ENCODE measurements at regions not wholly inside any gene's neighbourhood (a gene's known extent, or its start where the extent isn't known, plus 50 kb on each side); places are given as distances from the start of the nearest gene placed in this dataset.

DNA sequence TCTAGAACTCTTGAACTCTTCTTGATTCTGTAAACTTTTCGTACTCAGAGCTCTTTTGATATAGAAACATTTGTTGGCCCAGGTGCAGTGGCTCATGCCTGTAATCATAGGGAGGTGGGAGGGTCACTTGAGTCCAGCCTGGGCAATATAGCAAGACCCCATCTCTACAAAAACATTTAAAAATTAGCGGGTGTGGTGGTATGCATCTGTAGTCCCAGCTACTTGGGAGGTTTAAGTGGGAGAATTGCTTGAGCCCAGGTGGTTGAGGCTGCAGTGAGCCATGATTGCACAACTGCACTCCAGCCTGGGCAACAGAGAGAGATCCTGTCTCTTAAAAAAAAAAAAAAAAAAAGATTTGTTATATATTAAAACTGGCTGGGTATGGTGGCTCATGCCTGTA lies 121.6 kb downstream of the BAMBI start:
- no peak for DNase-seq (ENCODE audit: low read depth, low spot score)
- no peaks in the 10 kb centered on the region for H3K27me3 ChIP-seq (ENCODE audit: control insufficient read depth, insufficient read depth, low read length)
- intact Hi-C loops (cut with micrococcal nuclease; ENCODE audit: unreplicated experiment) (no loop called here), in situ Hi-C loops (cut with HindIII; ENCODE audit: low pct_unique_long_range_greater_than_20kb, low sequenced_read_pairs) (no loop called here)
- CTCF ChIA-PET, result interaction anchor here (0.6 kb wide), 1 partner anchor 10 kb away, joined by 3 read pairs; no protein-coding TSS in a partner anchor
- H3K27ac ChIP-seq (ENCODE audit: low read length), result no peak overlapping the region
- ATAC-seq, result no peak
- TF ChIP-seq, protein P1, sequence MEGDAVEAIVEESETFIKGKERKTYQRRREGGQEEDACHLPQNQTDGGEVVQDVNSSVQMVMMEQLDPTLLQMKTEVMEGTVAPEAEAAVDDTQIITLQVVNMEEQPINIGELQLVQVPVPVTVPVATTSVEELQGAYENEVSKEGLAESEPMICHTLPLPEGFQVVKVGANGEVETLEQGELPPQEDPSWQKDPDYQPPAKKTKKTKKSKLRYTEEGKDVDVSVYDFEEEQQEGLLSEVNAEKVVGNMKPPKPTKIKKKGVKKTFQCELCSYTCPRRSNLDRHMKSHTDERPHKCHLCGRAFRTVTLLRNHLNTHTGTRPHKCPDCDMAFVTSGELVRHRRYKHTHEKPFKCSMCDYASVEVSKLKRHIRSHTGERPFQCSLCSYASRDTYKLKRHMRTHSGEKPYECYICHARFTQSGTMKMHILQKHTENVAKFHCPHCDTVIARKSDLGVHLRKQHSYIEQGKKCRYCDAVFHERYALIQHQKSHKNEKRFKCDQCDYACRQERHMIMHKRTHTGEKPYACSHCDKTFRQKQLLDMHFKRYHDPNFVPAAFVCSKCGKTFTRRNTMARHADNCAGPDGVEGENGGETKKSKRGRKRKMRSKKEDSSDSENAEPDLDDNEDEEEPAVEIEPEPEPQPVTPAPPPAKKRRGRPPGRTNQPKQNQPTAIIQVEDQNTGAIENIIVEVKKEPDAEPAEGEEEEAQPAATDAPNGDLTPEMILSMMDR (IDR thresholded peaks at IDR 0.05), result no peak
- no peak for TF ChIP-seq TCF7L2 (IDR thresholded peaks at IDR 0.05; ENCODE audit: low read depth, low read length)
- TF ChIP-seq POLR2AphosphoS5 (IDR thresholded peaks at IDR 0.05; ENCODE audit: low read depth, low read length), result no peak
- TF ChIP-seq, protein P2, sequence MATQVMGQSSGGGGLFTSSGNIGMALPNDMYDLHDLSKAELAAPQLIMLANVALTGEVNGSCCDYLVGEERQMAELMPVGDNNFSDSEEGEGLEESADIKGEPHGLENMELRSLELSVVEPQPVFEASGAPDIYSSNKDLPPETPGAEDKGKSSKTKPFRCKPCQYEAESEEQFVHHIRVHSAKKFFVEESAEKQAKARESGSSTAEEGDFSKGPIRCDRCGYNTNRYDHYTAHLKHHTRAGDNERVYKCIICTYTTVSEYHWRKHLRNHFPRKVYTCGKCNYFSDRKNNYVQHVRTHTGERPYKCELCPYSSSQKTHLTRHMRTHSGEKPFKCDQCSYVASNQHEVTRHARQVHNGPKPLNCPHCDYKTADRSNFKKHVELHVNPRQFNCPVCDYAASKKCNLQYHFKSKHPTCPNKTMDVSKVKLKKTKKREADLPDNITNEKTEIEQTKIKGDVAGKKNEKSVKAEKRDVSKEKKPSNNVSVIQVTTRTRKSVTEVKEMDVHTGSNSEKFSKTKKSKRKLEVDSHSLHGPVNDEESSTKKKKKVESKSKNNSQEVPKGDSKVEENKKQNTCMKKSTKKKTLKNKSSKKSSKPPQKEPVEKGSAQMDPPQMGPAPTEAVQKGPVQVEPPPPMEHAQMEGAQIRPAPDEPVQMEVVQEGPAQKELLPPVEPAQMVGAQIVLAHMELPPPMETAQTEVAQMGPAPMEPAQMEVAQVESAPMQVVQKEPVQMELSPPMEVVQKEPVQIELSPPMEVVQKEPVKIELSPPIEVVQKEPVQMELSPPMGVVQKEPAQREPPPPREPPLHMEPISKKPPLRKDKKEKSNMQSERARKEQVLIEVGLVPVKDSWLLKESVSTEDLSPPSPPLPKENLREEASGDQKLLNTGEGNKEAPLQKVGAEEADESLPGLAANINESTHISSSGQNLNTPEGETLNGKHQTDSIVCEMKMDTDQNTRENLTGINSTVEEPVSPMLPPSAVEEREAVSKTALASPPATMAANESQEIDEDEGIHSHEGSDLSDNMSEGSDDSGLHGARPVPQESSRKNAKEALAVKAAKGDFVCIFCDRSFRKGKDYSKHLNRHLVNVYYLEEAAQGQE (IDR thresholded peaks at IDR 0.05; ENCODE audit: insufficient read depth in 1 of 2, low read depth in 2 of 2, low read length in 1 of 2), result no peak
- TF ChIP-seq SIN3A (IDR thresholded peaks at IDR 0.05; ENCODE audit: borderline replicate concordance, insufficient read depth, low read depth, low read length), result no peak
- H3K9me3 ChIP-seq (ENCODE audit: control insufficient read depth, insufficient read depth, low read depth, low read length), result no peaks in the 10 kb centered on the region
- H3K4me3 ChIP-seq (ENCODE audit: low read depth in 2 of 2, low read length in 2 of 2), result no peak overlapping the region
- POLR2A ChIA-PET, result no interaction called here
- BruUV-seq (replicated peaks), result no TSS peak
- no peaks in the 10 kb centered on the region for H3K4me1 ChIP-seq (ENCODE audit: control insufficient read depth, insufficient read depth, low read length)
- H3K36me3 ChIP-seq (ENCODE audit: control insufficient read depth, insufficient read depth, low read length), result no peaks in the 10 kb centered on the region

DNA sequence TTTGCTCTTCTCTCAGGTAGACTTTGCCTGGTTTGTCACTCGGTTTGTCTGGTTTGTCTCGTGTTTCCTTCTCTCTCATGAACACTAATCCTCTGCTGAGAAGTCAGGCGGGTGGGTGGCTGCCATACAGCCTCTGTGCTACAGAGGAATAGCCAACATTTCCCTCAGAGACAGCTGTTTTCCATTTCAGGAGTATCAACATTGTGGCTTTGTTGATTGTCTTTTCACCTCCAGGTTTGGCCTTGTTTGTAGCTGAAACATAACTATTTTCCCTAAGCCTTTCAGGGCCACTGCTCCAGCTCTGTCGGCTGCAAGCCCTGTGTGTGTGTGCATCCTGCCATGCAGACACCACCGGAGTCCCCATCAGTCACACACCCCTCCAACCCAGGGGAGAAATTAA lies 122.8 kb downstream of the BAMBI start:
- CTCF ChIA-PET, result no interaction called here
- ATAC-seq, result no peak
- Histone ChIP-seq H3K27ac (ENCODE audit: low read length) (no peak overlapping the region), H3K4me3 (ENCODE audit: low read depth in 2 of 2, low read length in 2 of 2) (no peak overlapping the region), H3K4me1 (ENCODE audit: control insufficient read depth, insufficient read depth, low read length) (no peaks in the 10 kb centered on the region), H3K9me3 (ENCODE audit: control insufficient read depth, insufficient read depth, low read depth, low read length) (no peaks in the 10 kb centered on the region), H3K27me3 (ENCODE audit: control insufficient read depth, insufficient read depth, low read length) (no peaks in the 10 kb centered on the region), H3K36me3 (ENCODE audit: control insufficient read depth, insufficient read depth, low read length) (no peaks in the 10 kb centered on the region)
- intact Hi-C loops (cut with micrococcal nuclease; ENCODE audit: unreplicated experiment) (no loop called here), in situ Hi-C loops (cut with HindIII; ENCODE audit: low pct_unique_long_range_greater_than_20kb, low sequenced_read_pairs) (no loop called here)
- no TSS peak for BruUV-seq (replicated peaks)
- POLR2A ChIA-PET, result no interaction called here
- TF ChIP-seq, protein P2 (IDR thresholded peaks at IDR 0.05; ENCODE audit: insufficient read depth in 1 of 2, low read depth in 2 of 2, low read length in 1 of 2), result no peak
- TF ChIP-seq, protein P1 (IDR thresholded peaks at IDR 0.05), result no peak
- no peak for TF ChIP-seq POLR2AphosphoS5 (IDR thresholded peaks at IDR 0.05; ENCODE audit: low read depth, low read length)
- no peak for TF ChIP-seq TCF7L2 (IDR thresholded peaks at IDR 0.05; ENCODE audit: low read depth, low read length)
- no peak for TF ChIP-seq SIN3A (IDR thresholded peaks at IDR 0.05; ENCODE audit: borderline replicate concordance, insufficient read depth, low read depth, low read length)
- DNase-seq (ENCODE audit: low read depth, low spot score), result no peak

Data from Panc1 (cell line).